ENCODE measurements at regions not wholly inside any gene's neighbourhood (a gene's known extent, or its start where the extent isn't known, plus 50 kb on each side); places are given as distances from the start of the nearest gene placed in this dataset.

DNA sequence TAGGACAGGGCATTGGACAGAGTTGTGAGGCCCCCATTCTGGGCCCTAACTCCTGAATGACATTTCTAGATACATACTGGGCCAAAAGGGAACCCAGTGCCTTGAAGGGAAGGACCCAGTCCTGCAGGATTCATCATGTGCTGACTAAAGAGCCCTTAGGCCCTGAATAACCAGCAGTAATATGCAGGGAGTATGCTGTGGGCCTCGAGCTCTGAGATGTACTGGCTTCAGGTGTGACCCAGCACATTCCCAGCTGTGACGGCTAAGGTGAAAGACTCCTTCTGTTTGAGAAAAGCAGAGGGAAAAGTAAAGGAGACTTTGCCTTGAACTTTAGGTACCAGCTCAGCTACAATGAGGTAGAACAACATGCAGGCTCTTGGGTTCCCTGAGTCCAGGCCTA is 138.2 kb upstream of the HUWE1 start:
- TF ChIP-seq, protein P1, sequence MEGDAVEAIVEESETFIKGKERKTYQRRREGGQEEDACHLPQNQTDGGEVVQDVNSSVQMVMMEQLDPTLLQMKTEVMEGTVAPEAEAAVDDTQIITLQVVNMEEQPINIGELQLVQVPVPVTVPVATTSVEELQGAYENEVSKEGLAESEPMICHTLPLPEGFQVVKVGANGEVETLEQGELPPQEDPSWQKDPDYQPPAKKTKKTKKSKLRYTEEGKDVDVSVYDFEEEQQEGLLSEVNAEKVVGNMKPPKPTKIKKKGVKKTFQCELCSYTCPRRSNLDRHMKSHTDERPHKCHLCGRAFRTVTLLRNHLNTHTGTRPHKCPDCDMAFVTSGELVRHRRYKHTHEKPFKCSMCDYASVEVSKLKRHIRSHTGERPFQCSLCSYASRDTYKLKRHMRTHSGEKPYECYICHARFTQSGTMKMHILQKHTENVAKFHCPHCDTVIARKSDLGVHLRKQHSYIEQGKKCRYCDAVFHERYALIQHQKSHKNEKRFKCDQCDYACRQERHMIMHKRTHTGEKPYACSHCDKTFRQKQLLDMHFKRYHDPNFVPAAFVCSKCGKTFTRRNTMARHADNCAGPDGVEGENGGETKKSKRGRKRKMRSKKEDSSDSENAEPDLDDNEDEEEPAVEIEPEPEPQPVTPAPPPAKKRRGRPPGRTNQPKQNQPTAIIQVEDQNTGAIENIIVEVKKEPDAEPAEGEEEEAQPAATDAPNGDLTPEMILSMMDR (IDR thresholded peaks at IDR 0.05) = no peak
- TF ChIP-seq POLR2AphosphoS5 (IDR thresholded peaks at IDR 0.05; ENCODE audit: low read depth, low read length) = no peak
- TF ChIP-seq EZH2phosphoT487 (IDR thresholded peaks at IDR 0.05; ENCODE audit: borderline replicate concordance, low read depth) = no peak
- TF ChIP-seq JUND (IDR thresholded peaks at IDR 0.05) = no peak
- TF ChIP-seq USF1 (IDR thresholded peaks at IDR 0.05; ENCODE audit: borderline replicate concordance, low read depth) = no peak
- TF ChIP-seq NRF1 (IDR thresholded peaks at IDR 0.05; ENCODE audit: low read depth, low read length) = no peak
- TF ChIP-seq SIN3A (IDR thresholded peaks at IDR 0.05; ENCODE audit: borderline replicate concordance, low read depth, low read length) = no peak
- TF ChIP-seq TEAD4 (IDR thresholded peaks at IDR 0.05; ENCODE audit: borderline replicate concordance, insufficient read depth) = no peak
- TF ChIP-seq USF2 (IDR thresholded peaks at IDR 0.05; ENCODE audit: borderline replicate concordance, low read depth, low read length) = no peak
- TF ChIP-seq EP300 (IDR thresholded peaks at IDR 0.05; ENCODE audit: borderline replicate concordance in 1 of 2, low read depth in 1 of 2, low read length in 1 of 2) = no peak
- TF ChIP-seq RAD21 (IDR thresholded peaks at IDR 0.05; ENCODE audit: low read length) = no peak
- TF ChIP-seq FOXJ3 (CRISPR knock-in tag; IDR thresholded peaks at IDR 0.05) = no peak
- TF ChIP-seq RCOR1 (IDR thresholded peaks at IDR 0.05; ENCODE audit: low read length) = no peak

Measured in SK-N-SH (cell line).